ENCODE measurements at regions not wholly inside any gene's neighbourhood (a gene's known extent, or its start where the extent isn't known, plus 50 kb on each side); places are given as distances from the start of the nearest gene placed in this dataset.

GRCh38 chr3:159854500-159855124 lies 134.0 kb upstream of the IL12A start:
- whole genome bisulfite sequencing (ENCODE audit: insufficient coverage, low coverage, low lambda C conversion rate, missing lambda C conversion rate): 69% methylated on average over 8 of the region's 8 CpGs
- intact Hi-C loops (cut with DNase I): no loop called here
- no peak for TF ChIP-seq CTCF (IDR thresholded peaks at IDR 0.05)
- no peak for TF ChIP-seq POLR2A (IDR thresholded peaks at IDR 0.05)
- peaks cover 0 to 16% (median 8%) of the 10 kb centered on the region in 4 donors for H3K4me1 ChIP-seq
- no peak overlapping the region for H3K4me3 ChIP-seq
- no peaks in the 10 kb centered on the region for H3K36me3 ChIP-seq
- DNase-seq (no peak), ATAC-seq (no peak)
- H3K27me3 ChIP-seq: no peaks in the 10 kb centered on the region
- no peak overlapping the region for H3K27ac ChIP-seq
- H3K9me3 ChIP-seq: no peaks in the 10 kb centered on the region

GRCh38 chr3:159855599-159856346 lies 132.9 kb upstream of the IL12A start:
- Histone ChIP-seq H3K4me1 (peaks cover 0 to 16% (median 8%) of the 10 kb centered on the region in 4 donors), H3K27ac (no peak overlapping the region), H3K36me3 (no peaks in the 10 kb centered on the region), H3K9me3 (no peaks in the 10 kb centered on the region), H3K27me3 (no peaks in the 10 kb centered on the region), H3K4me3 (no peak overlapping the region)
- TF ChIP-seq POLR2A (IDR thresholded peaks at IDR 0.05) (no peak), CTCF (IDR thresholded peaks at IDR 0.05) (no peak)
- 68% methylated on average over 4 of the region's 5 CpGs for WGBS (ENCODE audit: insufficient coverage, low coverage, low lambda C conversion rate, missing lambda C conversion rate)
- ATAC-seq: no peak
- DNase-seq: no peak
- intact Hi-C loops (cut with DNase I): no loop called here

GRCh38 chr3:159856590-159857104 lies 132.0 kb upstream of the IL12A start:
- H3K27me3 ChIP-seq: no peaks in the 10 kb centered on the region
- no peaks in the 10 kb centered on the region for H3K9me3 ChIP-seq
- DNase-seq (no peak), ATAC-seq (peak in 3 of 4 donors; percentile 17 to 58 (median 21))
- H3K27ac ChIP-seq: no peak overlapping the region
- 61% methylated on average over 8 of the region's 13 CpGs for WGBS (ENCODE audit: insufficient coverage, low coverage, low lambda C conversion rate, missing lambda C conversion rate)
- peaks cover 0 to 8% (median 4%) of the 10 kb centered on the region in 4 donors for H3K4me1 ChIP-seq
- no peaks in the 10 kb centered on the region for H3K36me3 ChIP-seq
- intact Hi-C loops (cut with DNase I): no loop called here
- TF ChIP-seq CTCF (IDR thresholded peaks at IDR 0.05): no peak
- TF ChIP-seq POLR2A (IDR thresholded peaks at IDR 0.05): no peak
- H3K4me3 ChIP-seq: no peak overlapping the region

- Histone ChIP-seq H3K4me1 (no peaks in the 10 kb centered on the region), H3K27me3 (no peaks in the 10 kb centered on the region), H3K9me3 (no peaks in the 10 kb centered on the region), H3K27ac (no peak overlapping the region), H3K36me3 (no peaks in the 10 kb centered on the region), H3K4me3 (no peak overlapping the region)
- no peak for TF ChIP-seq CTCF (IDR thresholded peaks at IDR 0.05)
- TF ChIP-seq POLR2A (IDR thresholded peaks at IDR 0.05): no peak
- ATAC-seq (no peak), DNase-seq (no peak)
- intact Hi-C loops (cut with DNase I): no loop called here
- 71% methylated on average over 2 of the region's 2 CpGs for WGBS (ENCODE audit: insufficient coverage, low coverage, low lambda C conversion rate, missing lambda C conversion rate)
Observed at GRCh38 chr3:159857840-159858239, 130.8 kb upstream of the IL12A start.
